PC-3 (cell line): ENCODE measurements at regions not wholly inside any gene's neighbourhood (a gene's known extent, or its start where the extent isn't known, plus 50 kb on each side); places are given as distances from the start of the nearest gene placed in this dataset.

ENCODE experiments used
- CTCF ChIP-seq: fragments of 300-600 bp; sonication (generic); conservative IDR thresholded peaks from 2 replicates; pipeline ENCODE4 v1.5.1; 2017; ENCODE audit warnings: antibody characterized with exemption, low read depth, mild to moderate bottlenecking, low read length
- EZH2 ChIP-seq: fragments of 300-600 bp; sonication (generic); IDR thresholded peaks from one replicate; pipeline ENCODE4 v1.6.1; 2017; ENCODE audit warnings: antibody characterized with exemption, mild to moderate bottlenecking, low read length; ENCODE audit not compliant: unreplicated experiment

GRCh38 chr13:47415048-47415447 is 518.2 kb upstream of the HTR2A start:
- TF ChIP-seq EZH2 (no peak), CTCF (no peak)
